ENCODE measurements at regions not wholly inside any gene's neighbourhood (a gene's known extent, or its start where the extent isn't known, plus 50 kb on each side); places are given as distances from the start of the nearest gene placed in this dataset.
"Not testable (repeated sequence)": the region's sequence is repeated elsewhere in the genome, so short reads cannot be mapped to it uniquely, and the experiment has no call there.

- ATAC-seq (ENCODE audit: low read depth), result no peak
- ChIA-PET POLR2A (no interaction called here), CTCF (no interaction called here)
- no peaks in the 10 kb centered on the region for H3K4me1 ChIP-seq (ENCODE audit: control insufficient read depth in 2 of 2, insufficient read depth in 2 of 2, low read length in 2 of 2)
- Mint-ChIP-seq H3K4me1 (no peaks in the 10 kb centered on the region), H3K27me3 (no peaks in the 10 kb centered on the region), H3K9me3 (ENCODE audit: insufficient read depth) (peaks cover 7% of the 10 kb centered on the region), H3K27ac (no peak overlapping the region), H3K4me3 (no peak overlapping the region)
- WGBS (ENCODE audit: insufficient coverage), result no CpG with 5 or more reads among the region's 1 CpG
- TF ChIP-seq, protein P1, sequence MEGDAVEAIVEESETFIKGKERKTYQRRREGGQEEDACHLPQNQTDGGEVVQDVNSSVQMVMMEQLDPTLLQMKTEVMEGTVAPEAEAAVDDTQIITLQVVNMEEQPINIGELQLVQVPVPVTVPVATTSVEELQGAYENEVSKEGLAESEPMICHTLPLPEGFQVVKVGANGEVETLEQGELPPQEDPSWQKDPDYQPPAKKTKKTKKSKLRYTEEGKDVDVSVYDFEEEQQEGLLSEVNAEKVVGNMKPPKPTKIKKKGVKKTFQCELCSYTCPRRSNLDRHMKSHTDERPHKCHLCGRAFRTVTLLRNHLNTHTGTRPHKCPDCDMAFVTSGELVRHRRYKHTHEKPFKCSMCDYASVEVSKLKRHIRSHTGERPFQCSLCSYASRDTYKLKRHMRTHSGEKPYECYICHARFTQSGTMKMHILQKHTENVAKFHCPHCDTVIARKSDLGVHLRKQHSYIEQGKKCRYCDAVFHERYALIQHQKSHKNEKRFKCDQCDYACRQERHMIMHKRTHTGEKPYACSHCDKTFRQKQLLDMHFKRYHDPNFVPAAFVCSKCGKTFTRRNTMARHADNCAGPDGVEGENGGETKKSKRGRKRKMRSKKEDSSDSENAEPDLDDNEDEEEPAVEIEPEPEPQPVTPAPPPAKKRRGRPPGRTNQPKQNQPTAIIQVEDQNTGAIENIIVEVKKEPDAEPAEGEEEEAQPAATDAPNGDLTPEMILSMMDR (IDR thresholded peaks at IDR 0.05), result no peak
- TF ChIP-seq EZH2 (IDR thresholded peaks at IDR 0.05; ENCODE audit: borderline replicate concordance, insufficient read depth, low read depth, low read length, poor library complexity, severe bottlenecking), result no peak
- H3K79me2 ChIP-seq (ENCODE audit: control insufficient read depth, insufficient read depth, low read length), result no peaks in the 10 kb centered on the region
- no peak overlapping the region for H3K4me2 ChIP-seq (replicated peaks; ENCODE audit: low read depth, low read length, poor library complexity, severe bottlenecking)
- H4K20me1 ChIP-seq (ENCODE audit: control insufficient read depth, insufficient read depth, low read length, poor library complexity, severe bottlenecking), result no peaks in the 10 kb centered on the region
- H3K4me3 ChIP-seq (ENCODE audit: control extremely low read depth in 1 of 5, extremely low read depth in 1 of 5, insufficient read depth in 1 of 5, low read depth in 2 of 5, low read length in 4 of 5), result no peak overlapping the region
- no peak overlapping the region for H3K9ac ChIP-seq (ENCODE audit: low read length)
- H3K36me3 ChIP-seq (replicated peaks in 1 of 2; ENCODE audit: control extremely low read depth in 1 of 2, control insufficient read depth in 1 of 2, extremely low read depth in 1 of 2, insufficient read depth in 2 of 2, low read length in 1 of 2), result no peaks in the 10 kb centered on the region
- no peaks in the 10 kb centered on the region for H3K9me3 ChIP-seq (ENCODE audit: control extremely low read depth in 1 of 3, control insufficient read depth in 2 of 3, insufficient read depth in 1 of 3, low read length in 2 of 3)
- H3K27me3 ChIP-seq (replicated peaks in 1 of 4; ENCODE audit: control extremely low read depth in 1 of 4, control insufficient read depth in 3 of 4, insufficient read depth in 4 of 4, low read length in 3 of 4), result no peaks in the 10 kb centered on the region
- DNase-seq, result no peak
- no peak overlapping the region for H3K27ac ChIP-seq (ENCODE audit: low read length in 2 of 2)
- no peak overlapping the region for H2AFZ ChIP-seq (ENCODE audit: insufficient read depth, low read depth, low read length, poor library complexity, severe bottlenecking)
- intact Hi-C loops (cut with micrococcal nuclease), result no loop called here
These were observed 1404.8 kb downstream of the SLITRK1 start for GRCh38 chr13:82477436-82477835.

DNA sequence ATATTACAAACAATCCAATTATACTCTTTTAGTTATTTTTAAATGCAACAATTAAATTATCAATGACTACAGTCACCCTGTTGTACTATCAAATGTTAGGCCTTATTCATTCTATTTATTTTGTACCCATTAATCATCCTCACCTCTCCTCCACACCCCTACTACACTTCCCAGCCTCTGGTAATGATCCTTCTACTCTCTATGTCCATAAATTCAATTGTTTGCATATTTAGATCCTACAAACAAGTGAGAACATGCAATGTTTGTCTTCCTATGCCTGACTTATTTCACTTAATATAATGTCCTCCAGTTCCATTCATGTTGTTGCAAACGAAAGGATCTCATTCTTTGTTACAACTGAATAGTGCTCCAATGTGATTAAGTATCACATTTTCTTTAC, 1414.6 kb downstream of the SLITRK1 start:
- peaks cover 11% of the 10 kb centered on the region for H3K9me3 Mint-ChIP-seq (ENCODE audit: insufficient read depth)
- CTCF ChIA-PET, result no interaction called here
- no peaks in the 10 kb centered on the region for H3K36me3 ChIP-seq (replicated peaks in 1 of 2; ENCODE audit: control extremely low read depth in 1 of 2, control insufficient read depth in 1 of 2, extremely low read depth in 1 of 2, insufficient read depth in 2 of 2, low read length in 1 of 2)
- H3K9ac ChIP-seq (ENCODE audit: low read length), result no peak overlapping the region
- H3K4me3 ChIP-seq (ENCODE audit: control extremely low read depth in 1 of 5, extremely low read depth in 1 of 5, insufficient read depth in 1 of 5, low read depth in 2 of 5, low read length in 4 of 5), result no peak overlapping the region
- POLR2A ChIA-PET, result no interaction called here
- H2AFZ ChIP-seq (ENCODE audit: insufficient read depth, low read depth, low read length, poor library complexity, severe bottlenecking), result no peak overlapping the region
- H3K27me3 ChIP-seq (replicated peaks in 1 of 4; ENCODE audit: control extremely low read depth in 1 of 4, control insufficient read depth in 3 of 4, insufficient read depth in 4 of 4, low read length in 3 of 4), result no peaks in the 10 kb centered on the region
- intact Hi-C loops (cut with micrococcal nuclease), result no loop called here
- H3K4me3 Mint-ChIP-seq, result no peak overlapping the region
- no peak for DNase-seq
- no CpG with 5 or more reads among the region's 1 CpG for WGBS (ENCODE audit: insufficient coverage)
- H3K4me1 ChIP-seq (ENCODE audit: control insufficient read depth in 2 of 2, insufficient read depth in 2 of 2, low read length in 2 of 2), result no peaks in the 10 kb centered on the region
- no peak for ATAC-seq (ENCODE audit: low read depth)
- H3K27me3 Mint-ChIP-seq, result no peaks in the 10 kb centered on the region
- no peaks in the 10 kb centered on the region for H4K20me1 ChIP-seq (ENCODE audit: control insufficient read depth, insufficient read depth, low read length, poor library complexity, severe bottlenecking)
- no peaks in the 10 kb centered on the region for H3K9me3 ChIP-seq (ENCODE audit: control extremely low read depth in 1 of 3, control insufficient read depth in 2 of 3, insufficient read depth in 1 of 3, low read length in 2 of 3)
- H3K27ac ChIP-seq (ENCODE audit: low read length in 2 of 2), result no peak overlapping the region
- no peaks in the 10 kb centered on the region for H3K4me1 Mint-ChIP-seq
- H3K79me2 ChIP-seq (ENCODE audit: control insufficient read depth, insufficient read depth, low read length), result no peaks in the 10 kb centered on the region
- no peak for TF ChIP-seq EZH2 (IDR thresholded peaks at IDR 0.05; ENCODE audit: borderline replicate concordance, insufficient read depth, low read depth, low read length, poor library complexity, severe bottlenecking)
- TF ChIP-seq, protein P1 (IDR thresholded peaks at IDR 0.05), result no peak
- H3K27ac Mint-ChIP-seq, result no peak overlapping the region
- no peak overlapping the region for H3K4me2 ChIP-seq (replicated peaks; ENCODE audit: low read depth, low read length, poor library complexity, severe bottlenecking)

- H3K4me3 ChIP-seq (ENCODE audit: control extremely low read depth in 1 of 5, extremely low read depth in 1 of 5, insufficient read depth in 1 of 5, low read depth in 2 of 5, low read length in 4 of 5); H3K9ac ChIP-seq (ENCODE audit: low read length); H3K4me1 Mint-ChIP-seq; H3K79me2 ChIP-seq (ENCODE audit: control insufficient read depth, insufficient read depth, low read length); H3K27ac ChIP-seq (ENCODE audit: low read length in 2 of 2); H3K27me3 Mint-ChIP-seq; CTCF ChIA-PET; intact Hi-C loops (cut with micrococcal nuclease); H3K27ac Mint-ChIP-seq; H3K4me1 ChIP-seq (ENCODE audit: control insufficient read depth in 2 of 2, insufficient read depth in 2 of 2, low read length in 2 of 2); ATAC-seq (ENCODE audit: low read depth); H3K4me3 Mint-ChIP-seq; DNase-seq; H3K4me2 ChIP-seq (replicated peaks; ENCODE audit: low read depth, low read length, poor library complexity, severe bottlenecking); H3K27me3 ChIP-seq (replicated peaks in 1 of 4; ENCODE audit: control extremely low read depth in 1 of 4, control insufficient read depth in 3 of 4, insufficient read depth in 4 of 4, low read length in 3 of 4); H2AFZ ChIP-seq (ENCODE audit: insufficient read depth, low read depth, low read length, poor library complexity, severe bottlenecking); H3K36me3 ChIP-seq (replicated peaks in 1 of 2; ENCODE audit: control extremely low read depth in 1 of 2, control insufficient read depth in 1 of 2, extremely low read depth in 1 of 2, insufficient read depth in 2 of 2, low read length in 1 of 2); H4K20me1 ChIP-seq (ENCODE audit: control insufficient read depth, insufficient read depth, low read length, poor library complexity, severe bottlenecking); POLR2A ChIA-PET: not testable (repeated sequence)
- WGBS (ENCODE audit: insufficient coverage), result 61% methylated on average over 3 of the region's 4 CpGs
- H3K9me3 ChIP-seq (ENCODE audit: control extremely low read depth in 1 of 3, control insufficient read depth in 2 of 3, insufficient read depth in 1 of 3, low read length in 2 of 3), result peaks cover 0 to 12% (median 0%) of the 10 kb centered on the region in 3 donors
- peaks cover 12% of the 10 kb centered on the region for H3K9me3 Mint-ChIP-seq (ENCODE audit: insufficient read depth)
These were observed 1422.7 kb downstream of the SLITRK1 start for GRCh38 chr13:82459575-82459974.
